ENCODE measurements at regions not wholly inside any gene's neighbourhood (a gene's known extent, or its start where the extent isn't known, plus 50 kb on each side); places are given as distances from the start of the nearest gene placed in this dataset.

DNA sequence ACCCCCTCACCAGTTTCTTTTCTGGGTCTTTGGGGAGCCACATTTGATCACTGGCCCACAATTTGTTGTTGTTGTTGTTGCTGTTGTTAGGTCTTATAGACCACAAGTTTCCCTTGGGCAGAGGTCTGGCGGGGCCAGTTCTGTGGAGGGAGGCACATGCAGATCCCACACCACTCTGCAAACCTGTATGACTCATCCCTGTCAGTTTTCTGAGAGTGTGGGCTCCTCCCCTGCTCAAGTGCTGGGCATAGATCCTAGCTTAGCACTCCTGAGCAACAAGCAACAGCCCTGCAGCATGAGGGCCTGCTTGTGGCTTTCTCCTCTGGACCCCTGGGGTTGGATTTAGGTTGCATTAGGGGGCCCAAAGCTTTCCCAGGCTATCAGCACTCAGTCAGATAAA lies 411.1 kb upstream of the HTR1E start:
- Histone ChIP-seq H3K4me3 (no peak overlapping the region), H3K27me3 (no peaks in the 10 kb centered on the region), H3K27ac (no peak overlapping the region), H3K9me3 (peaks cover 0 to 44% (median 7%) of the 10 kb centered on the region in 12 donors), H3K36me3 (no peaks in the 10 kb centered on the region), H3K4me1 (no peaks in the 10 kb centered on the region)
- intact Hi-C loops (cut with DNase I) = no loop called here
- ATAC-seq (no peak), DNase-seq (no peak)
- 0 to 23% (median 0%) methylated on average over 1 of the region's 1 CpG; no CpG with 5 or more reads in 1 of the 4 donors for WGBS, 4 donors
- TF ChIP-seq POLR2A (IDR thresholded peaks at IDR 0.05) = no peak
- TF ChIP-seq, protein P1, sequence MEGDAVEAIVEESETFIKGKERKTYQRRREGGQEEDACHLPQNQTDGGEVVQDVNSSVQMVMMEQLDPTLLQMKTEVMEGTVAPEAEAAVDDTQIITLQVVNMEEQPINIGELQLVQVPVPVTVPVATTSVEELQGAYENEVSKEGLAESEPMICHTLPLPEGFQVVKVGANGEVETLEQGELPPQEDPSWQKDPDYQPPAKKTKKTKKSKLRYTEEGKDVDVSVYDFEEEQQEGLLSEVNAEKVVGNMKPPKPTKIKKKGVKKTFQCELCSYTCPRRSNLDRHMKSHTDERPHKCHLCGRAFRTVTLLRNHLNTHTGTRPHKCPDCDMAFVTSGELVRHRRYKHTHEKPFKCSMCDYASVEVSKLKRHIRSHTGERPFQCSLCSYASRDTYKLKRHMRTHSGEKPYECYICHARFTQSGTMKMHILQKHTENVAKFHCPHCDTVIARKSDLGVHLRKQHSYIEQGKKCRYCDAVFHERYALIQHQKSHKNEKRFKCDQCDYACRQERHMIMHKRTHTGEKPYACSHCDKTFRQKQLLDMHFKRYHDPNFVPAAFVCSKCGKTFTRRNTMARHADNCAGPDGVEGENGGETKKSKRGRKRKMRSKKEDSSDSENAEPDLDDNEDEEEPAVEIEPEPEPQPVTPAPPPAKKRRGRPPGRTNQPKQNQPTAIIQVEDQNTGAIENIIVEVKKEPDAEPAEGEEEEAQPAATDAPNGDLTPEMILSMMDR (IDR thresholded peaks at IDR 0.05) = no peak

DNA sequence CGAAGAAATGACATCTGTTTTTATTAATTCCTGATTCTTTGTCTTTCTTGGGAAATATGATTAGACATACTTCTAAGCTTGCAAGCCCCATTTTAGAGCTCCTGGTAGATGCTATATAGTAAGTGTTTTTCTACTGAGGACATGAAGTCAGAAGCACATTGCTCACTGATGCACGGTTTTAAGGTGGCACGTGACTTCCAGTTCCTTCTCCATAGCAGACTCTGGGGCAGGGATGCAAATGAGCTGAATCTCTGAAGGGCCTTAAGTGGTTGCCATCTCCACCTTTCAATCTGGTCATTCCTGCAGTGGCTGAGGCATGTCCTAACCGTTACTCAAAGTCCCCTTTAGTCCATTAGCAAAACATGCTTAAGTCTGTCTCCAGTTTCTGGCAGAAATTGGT lies 421.2 kb upstream of the HTR1E start:
- no peak for ATAC-seq
- no peak overlapping the region for H3K27ac ChIP-seq
- no peak overlapping the region for H3K4me3 ChIP-seq
- no peaks in the 10 kb centered on the region for H3K4me1 ChIP-seq
- no peaks in the 10 kb centered on the region for H3K27me3 ChIP-seq
- intact Hi-C loops (cut with DNase I) = no loop called here
- no peaks in the 10 kb centered on the region for H3K36me3 ChIP-seq
- H3K9me3 ChIP-seq = peaks cover 0 to 9% (median 0%) of the 10 kb centered on the region in 12 donors
- no peak for DNase-seq
- TF ChIP-seq, protein P1 (IDR thresholded peaks at IDR 0.05) = no peak
- TF ChIP-seq POLR2A (IDR thresholded peaks at IDR 0.05) = no peak
- 67 to 84% (median 75%) methylated on average over 4 of the region's 4 CpGs for WGBS, 4 donors

DNA sequence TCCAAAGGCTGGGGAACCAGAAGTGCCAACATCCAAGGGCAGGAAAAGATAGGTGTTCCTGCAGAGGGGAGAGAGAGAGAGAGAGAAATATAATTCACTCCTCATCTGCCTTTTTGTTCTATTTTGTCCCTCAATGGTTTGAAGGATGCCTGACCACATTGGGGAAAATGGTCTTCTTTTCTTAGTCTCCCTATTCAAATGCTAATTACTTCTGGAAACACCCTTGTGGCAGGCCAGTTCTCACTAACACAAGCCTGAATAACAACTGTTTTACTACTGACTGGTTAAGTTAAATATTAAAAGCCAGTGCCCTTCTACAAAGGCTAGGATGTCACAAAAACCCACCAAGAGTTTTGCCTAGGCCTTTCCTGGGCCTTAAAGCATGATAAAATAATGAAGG lies 425.4 kb upstream of the HTR1E start:
- DNase-seq (no peak), ATAC-seq (no peak)
- Histone ChIP-seq H3K27me3 (no peaks in the 10 kb centered on the region), H3K4me1 (no peaks in the 10 kb centered on the region), H3K4me3 (no peak overlapping the region), H3K9me3 (no peaks in the 10 kb centered on the region), H3K36me3 (no peaks in the 10 kb centered on the region), H3K27ac (no peak overlapping the region)
- TF ChIP-seq POLR2A (IDR thresholded peaks at IDR 0.05) = no peak
- intact Hi-C loops (cut with DNase I) = no loop called here

DNA sequence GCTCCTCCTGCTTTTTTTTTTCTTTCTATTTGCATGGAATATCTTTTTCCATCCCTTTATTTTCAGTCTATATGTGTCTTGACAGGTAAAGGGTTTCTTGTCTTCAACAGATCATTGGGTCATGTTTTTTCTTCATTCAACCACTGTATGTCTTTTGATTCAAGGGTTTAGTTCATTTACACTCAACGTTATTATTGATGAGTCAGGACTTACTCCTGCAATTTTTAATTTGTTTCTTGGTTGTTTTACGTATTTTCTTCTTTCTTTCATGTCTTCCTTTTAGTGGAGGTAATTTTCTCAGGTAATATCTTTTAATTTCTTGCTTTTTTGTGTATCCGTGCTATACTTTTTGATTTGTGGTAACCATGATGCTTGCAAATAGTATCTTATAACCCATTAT lies 429.1 kb upstream of the HTR1E start:
- H3K4me1 ChIP-seq = no peaks in the 10 kb centered on the region
- DNase-seq = no peak
- intact Hi-C loops (cut with DNase I) = no loop called here
- ATAC-seq = no peak
- H3K36me3 ChIP-seq = no peaks in the 10 kb centered on the region
- H3K27ac ChIP-seq = no peak overlapping the region
- WGBS, 4 donors = 62 to 66% (median 64%) methylated on average over 3 of the region's 3 CpGs
- H3K9me3 ChIP-seq = peaks cover 0 to 6% (median 0%) of the 10 kb centered on the region in 12 donors
- TF ChIP-seq, protein P1 (IDR thresholded peaks at IDR 0.05) = no peak
- no peak for TF ChIP-seq POLR2A (IDR thresholded peaks at IDR 0.05)
- H3K27me3 ChIP-seq = no peaks in the 10 kb centered on the region
- H3K4me3 ChIP-seq = no peak overlapping the region

DNA sequence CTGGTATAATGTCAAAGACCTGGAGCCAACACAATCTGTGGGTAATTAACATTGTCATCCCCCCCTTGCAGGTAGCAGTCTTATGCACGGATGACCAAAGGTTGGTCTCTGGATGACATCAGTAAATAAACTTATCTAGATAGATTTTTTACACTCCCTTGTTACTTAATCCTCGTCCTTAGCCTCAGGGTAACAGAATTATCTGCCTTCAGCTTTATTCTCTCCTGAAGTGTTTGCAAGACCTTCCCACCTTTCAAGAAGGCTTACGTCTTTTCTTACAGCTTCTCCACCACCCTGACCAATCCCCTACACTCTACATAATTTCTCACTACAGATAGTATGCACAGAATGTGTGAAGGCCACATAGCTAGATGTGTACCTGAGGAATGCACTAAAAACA lies 434.8 kb upstream of the HTR1E start:
- Histone ChIP-seq H3K27ac (no peak overlapping the region), H3K4me1 (no peaks in the 10 kb centered on the region), H3K36me3 (no peaks in the 10 kb centered on the region), H3K4me3 (no peak overlapping the region), H3K27me3 (no peaks in the 10 kb centered on the region), H3K9me3 (peaks cover 0 to 10% (median 0%) of the 10 kb centered on the region in 12 donors)
- DNase-seq (no peak), ATAC-seq (no peak)
- WGBS, 4 donors = 48 to 60% (median 51%) methylated on average over 3 of the region's 3 CpGs
- TF ChIP-seq POLR2A (IDR thresholded peaks at IDR 0.05) = no peak
- TF ChIP-seq, protein P1 (IDR thresholded peaks at IDR 0.05) = no peak
- intact Hi-C loops (cut with DNase I) = no loop called here
